CD14-positive monocyte (primary cell): ENCODE measurements at regions not wholly inside any gene's neighbourhood (a gene's known extent, or its start where the extent isn't known, plus 50 kb on each side); places are given as distances from the start of the nearest gene placed in this dataset.
A peak's percentile ranks its signal among the peaks of the same experiment; 100 is the strongest.

Source experiments
- DNase-seq, 3 donors: peaks; one replicate each; pipeline ENCODE4 v3.0.0-alpha.2; 2011 to 2022
- H2AFZ ChIP-seq: 2 replicates; pipeline ENCODE4 v1.6.0; 2012; ENCODE audit warnings: mild to moderate bottlenecking, low read depth, low read length, inconsistent platforms; ENCODE audit not compliant: insufficient read depth, poor library complexity, severe bottlenecking
- H3K27ac ChIP-seq, 2 donors: 1 replicate in 1 of 2; 2 replicates in 1 of 2; pipeline ENCODE4 v1.5.1; 2012 to 2013; ENCODE audit warnings: low read length in 2 of 2, control low read depth in 1 of 2, inconsistent platforms in 1 of 2, low read depth in 1 of 2, mild to moderate bottlenecking in 1 of 2
- H3K27me3 ChIP-seq, 2 donors: one replicate each; pipeline versions ENCODE4 v1.6.0 to v1.6.1; 2011 to 2013; ENCODE audit warnings: low read length in 2 of 2; ENCODE audit not compliant: control insufficient read depth in 2 of 2, insufficient read depth in 2 of 2
- H3K36me3 ChIP-seq, 2 donors: replicated peaks in 1 of 2; 1 replicate in 1 of 2; 2 replicates in 1 of 2; pipeline versions ENCODE4 v1.5.1 to v1.6.1; 2012 to 2013; ENCODE audit warnings: low read length in 2 of 2, control low read depth in 1 of 2, inconsistent platforms in 1 of 2, mild to moderate bottlenecking in 1 of 2; ENCODE audit not compliant: insufficient read depth in 2 of 2, control insufficient read depth in 1 of 2
- H3K4me1 ChIP-seq, 2 donors: 1 replicate in 1 of 2; 2 replicates in 1 of 2; pipeline versions ENCODE4 v1.5.1 to v1.6.1; 2012 to 2013; ENCODE audit warnings: low read length in 2 of 2, control low read depth in 1 of 2, inconsistent platforms in 1 of 2, mild to moderate bottlenecking in 1 of 2, moderate library complexity in 1 of 2; ENCODE audit not compliant: insufficient read depth in 2 of 2, control insufficient read depth in 1 of 2
- H3K4me2 ChIP-seq: replicated peaks from 2 replicates; pipeline ENCODE3; 2012; ENCODE audit warnings: low read length, moderate library complexity, mild to moderate bottlenecking; ENCODE audit not compliant: poor library complexity, severe bottlenecking; ENCODE audit errors: extremely low read depth
- H3K4me3 ChIP-seq, 3 experiments: fragments of 200-600 bp in 1 of 3; sonication (generic) in 1 of 3; replicated peaks in 1 of 3; 1 replicate in 2 of 3; 2 replicates in 1 of 3; pipeline ENCODE4 v1.5.1; 2011 to 2013; ENCODE audit warnings: low read length in 3 of 3, mild to moderate bottlenecking in 3 of 3, control low read depth in 2 of 3, low read depth in 2 of 3, inconsistent platforms in 1 of 3, moderate library complexity in 1 of 3
- H3K79me2 ChIP-seq: 2 replicates; pipeline ENCODE4 v1.6.0; 2012; ENCODE audit warnings: mild to moderate bottlenecking, control low read depth, inconsistent platforms, low read length, moderate library complexity; ENCODE audit not compliant: insufficient read depth
- H3K9ac ChIP-seq: 2 replicates; pipeline ENCODE4 v1.6.0; 2017; ENCODE audit warnings: low read length, mild to moderate bottlenecking; ENCODE audit not compliant: insufficient read depth, poor library complexity, severe bottlenecking
- H3K9me3 ChIP-seq, 2 donors: replicated peaks in 1 of 2; 1 replicate in 1 of 2; 2 replicates in 1 of 2; pipeline versions ENCODE4 v1.5.1 to v1.6.1; 2012 to 2013; ENCODE audit warnings: low read length in 2 of 2, control low read depth in 1 of 2; ENCODE audit not compliant: control insufficient read depth in 1 of 2, insufficient read depth in 1 of 2
- H4K20me1 ChIP-seq: 2 replicates; pipeline ENCODE4 v1.6.0; 2012; ENCODE audit warnings: mild to moderate bottlenecking, low read length, control low read depth, moderate library complexity; ENCODE audit not compliant: insufficient read depth
- H3K27ac Mint-ChIP-seq, 7 donors: one replicate each; pipeline ENCODE4 v1.8.0; 2020; ENCODE audit warnings: mild to moderate bottlenecking in 7 of 7, mixed read lengths in 7 of 7, moderate library complexity in 6 of 7, inconsistent platforms in 2 of 7
- H3K27me3 Mint-ChIP-seq, 3 donors: one replicate each; pipeline ENCODE4 v1.8.0; 2021 to 2022; ENCODE audit warnings: low read depth in 3 of 3, mild to moderate bottlenecking in 3 of 3, mixed read lengths in 3 of 3, moderate library complexity in 3 of 3, inconsistent platforms in 1 of 3
- H3K36me3 Mint-ChIP-seq, 2 donors: one replicate each; pipeline ENCODE4 v1.8.0; 2020; ENCODE audit warnings: mixed read lengths in 2 of 2, inconsistent platforms in 1 of 2, mild to moderate bottlenecking in 1 of 2
- H3K4me1 Mint-ChIP-seq: one replicate; pipeline ENCODE4 v1.8.0; 2020; ENCODE audit warnings: mild to moderate bottlenecking, mixed read lengths
- H3K4me3 Mint-ChIP-seq, 2 donors: one replicate each; pipeline ENCODE4 v1.8.0; 2020; ENCODE audit warnings: mild to moderate bottlenecking in 2 of 2, mixed read lengths in 2 of 2, moderate library complexity in 1 of 2
- H3K9me3 Mint-ChIP-seq, 7 donors: one replicate each; pipeline ENCODE4 v1.8.0; 2020 to 2022; ENCODE audit warnings: mixed read lengths in 7 of 7, mild to moderate bottlenecking in 6 of 7, moderate library complexity in 6 of 7, inconsistent platforms in 2 of 7
- WGBS: methylation state at CpG from one replicate; pipeline ENCODE4 v1.1.5; 2013; ENCODE audit warnings: missing lambda C conversion rate; ENCODE audit not compliant: insufficient coverage; 5-methylcytosine and 5-hydroxymethylcytosine counted together
- intact Hi-C, 2 donors: fragments of 100-400 bp; cut with micrococcal nuclease; formaldehyde crosslinking; loops; one replicate each; pipeline versions ENCODE4 v1.15.0 to v1.15.1; 2023
- TF ChIP-seq, protein P1 (sequence below): fragments of 200-600 bp; IDR thresholded peaks from one replicate; pipeline ENCODE4 v1.8.0; 2022; ENCODE audit warnings: antibody characterized with exemption, mild to moderate bottlenecking

DNA sequence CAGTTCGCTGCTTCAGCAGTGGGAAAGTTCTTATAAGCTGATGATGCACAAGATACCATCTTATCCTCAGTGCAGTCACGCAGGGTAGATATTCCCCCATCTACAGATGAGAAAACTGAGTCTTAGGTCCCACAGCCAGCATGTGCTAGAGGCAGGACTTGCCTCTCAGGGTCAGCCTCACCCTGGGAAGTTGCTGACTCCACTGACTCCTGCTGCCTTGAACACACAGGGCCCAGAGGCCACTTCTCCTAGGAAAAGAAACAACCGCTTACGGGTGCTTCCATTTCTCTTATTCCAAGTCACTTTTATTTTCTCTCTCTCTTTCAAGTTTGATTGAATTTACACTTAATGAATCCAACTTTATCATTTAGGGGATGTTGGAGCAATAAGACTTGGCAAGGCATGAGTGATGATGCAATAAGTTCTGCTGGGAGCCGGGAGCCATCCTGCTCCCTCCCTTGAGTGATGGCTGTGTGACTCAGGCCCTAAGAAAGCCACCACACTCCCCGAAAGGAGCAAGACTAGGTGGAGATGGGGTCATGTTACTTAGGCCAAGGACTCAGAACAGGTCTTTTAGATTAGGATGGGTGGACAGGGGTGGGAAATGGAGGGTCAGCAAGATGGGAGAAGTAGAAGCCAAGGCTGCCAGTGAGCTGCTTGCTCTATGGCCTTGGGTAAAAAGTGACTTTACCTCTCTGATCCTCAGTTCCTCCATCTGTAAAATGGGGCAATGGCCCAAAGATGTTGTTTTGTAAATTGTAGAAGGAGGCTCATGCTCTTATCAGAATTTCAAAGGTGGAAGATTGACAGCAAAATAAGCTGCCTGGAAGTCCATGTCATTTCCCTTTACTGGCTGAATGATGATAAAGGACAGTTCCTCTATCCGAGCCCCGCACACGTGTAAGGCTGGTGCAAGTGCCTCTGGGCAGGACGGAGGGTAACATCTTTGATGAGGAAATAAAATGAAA is 67.4 kb upstream of the ZNF618 start:
- intact Hi-C loops = loop anchor here (5.0 to 10.0 kb wide), 2 partner anchors 69 to 156 kb away; partner anchors contain the start of gene ZNF618 (in 1 of the 2)
- Histone ChIP-seq H3K4me1 (peaks cover 3 to 13% of the 10 kb centered on the region in 2 donors), H3K36me3 (no peaks in the 10 kb centered on the region), H2AFZ (no peak overlapping the region), H3K4me3 (no peak overlapping the region), H3K9me3 (no peaks in the 10 kb centered on the region), H3K9ac (no peak overlapping the region), H3K27me3 (no peaks in the 10 kb centered on the region), H3K27ac (no peak overlapping the region), H3K4me2 (no peak overlapping the region), H3K79me2 (no peaks in the 10 kb centered on the region), H4K20me1 (no peaks in the 10 kb centered on the region)
- TF ChIP-seq, protein P1, sequence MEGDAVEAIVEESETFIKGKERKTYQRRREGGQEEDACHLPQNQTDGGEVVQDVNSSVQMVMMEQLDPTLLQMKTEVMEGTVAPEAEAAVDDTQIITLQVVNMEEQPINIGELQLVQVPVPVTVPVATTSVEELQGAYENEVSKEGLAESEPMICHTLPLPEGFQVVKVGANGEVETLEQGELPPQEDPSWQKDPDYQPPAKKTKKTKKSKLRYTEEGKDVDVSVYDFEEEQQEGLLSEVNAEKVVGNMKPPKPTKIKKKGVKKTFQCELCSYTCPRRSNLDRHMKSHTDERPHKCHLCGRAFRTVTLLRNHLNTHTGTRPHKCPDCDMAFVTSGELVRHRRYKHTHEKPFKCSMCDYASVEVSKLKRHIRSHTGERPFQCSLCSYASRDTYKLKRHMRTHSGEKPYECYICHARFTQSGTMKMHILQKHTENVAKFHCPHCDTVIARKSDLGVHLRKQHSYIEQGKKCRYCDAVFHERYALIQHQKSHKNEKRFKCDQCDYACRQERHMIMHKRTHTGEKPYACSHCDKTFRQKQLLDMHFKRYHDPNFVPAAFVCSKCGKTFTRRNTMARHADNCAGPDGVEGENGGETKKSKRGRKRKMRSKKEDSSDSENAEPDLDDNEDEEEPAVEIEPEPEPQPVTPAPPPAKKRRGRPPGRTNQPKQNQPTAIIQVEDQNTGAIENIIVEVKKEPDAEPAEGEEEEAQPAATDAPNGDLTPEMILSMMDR = no peak
- Mint-ChIP-seq H3K9me3 (no peaks in the 10 kb centered on the region), H3K27ac (peak overlapping the region in 3 of 7 donors; percentile 46 to 69 (median 62)), H3K36me3 (no peaks in the 10 kb centered on the region), H3K4me1 (peaks cover 24% of the 10 kb centered on the region), H3K4me3 (no peak overlapping the region), H3K27me3 (peaks cover 0 to 2% (median 2%) of the 10 kb centered on the region in 3 donors)
- DNase-seq = peak in 2 of 3 donors; percentile 11 to 28
- 95% methylated on average over 2 of the region's 10 CpGs for WGBS

- no peak overlapping the region for H3K4me3 ChIP-seq
- intact Hi-C loops = no loop called here
- no peaks in the 10 kb centered on the region for H3K4me1 ChIP-seq
- H3K4me1 Mint-ChIP-seq = peaks cover 5% of the 10 kb centered on the region
- H4K20me1 ChIP-seq = no peaks in the 10 kb centered on the region
- no peak overlapping the region for H3K27ac Mint-ChIP-seq
- no peak overlapping the region for H2AFZ ChIP-seq
- H3K36me3 Mint-ChIP-seq = no peaks in the 10 kb centered on the region
- H3K9me3 ChIP-seq = no peaks in the 10 kb centered on the region
- H3K79me2 ChIP-seq = no peaks in the 10 kb centered on the region
- no peak for DNase-seq
- no peak overlapping the region for H3K27ac ChIP-seq
- no peak overlapping the region for H3K9ac ChIP-seq
- H3K36me3 ChIP-seq = no peaks in the 10 kb centered on the region
- H3K4me2 ChIP-seq = no peak overlapping the region
- no peaks in the 10 kb centered on the region for H3K27me3 ChIP-seq
- peaks cover 0 to 7% (median 3%) of the 10 kb centered on the region in 7 donors for H3K9me3 Mint-ChIP-seq
- peaks cover 0 to 4% (median 0%) of the 10 kb centered on the region in 3 donors for H3K27me3 Mint-ChIP-seq
- TF ChIP-seq, protein P1 = no peak
- H3K4me3 Mint-ChIP-seq = no peak overlapping the region
Observed at GRCh38 chr9:113817171-113817570, 58.9 kb upstream of the ZNF618 start.
